IMR-90 (cell line): ENCODE measurements at regions not wholly inside any gene's neighbourhood (a gene's known extent, or its start where the extent isn't known, plus 50 kb on each side); places are given as distances from the start of the nearest gene placed in this dataset.

Experiments
- ATAC-seq: fragments of 200-7000 bp; cut with Tn5 transposase; 2 replicates; pipeline ENCODE4 v1.9.1; 2020; ENCODE audit warnings: low read depth, mild to moderate bottlenecking, moderate library complexity
- BruUV-seq: library from RNA; stranded (reverse); fragments of 400-500 nt; replicated peaks from 2 replicates; lab custom pipeline; 2021; lab: Mats Ljungman, UMichigan
- CTCF ChIA-PET: fragments of 300-600 bp; formaldehyde crosslinking; extraction: SDS; loops from one replicate; lab custom pipeline; 2021; ENCODE audit warnings: antibody characterized with exemption; lab: Yijun Ruan, JAX
- POLR2A ChIA-PET: fragments of 300-600 bp; sonication (Branson Sonifier 250); formaldehyde crosslinking; loops from one replicate; lab custom pipeline; 2022; ENCODE audit warnings: antibody characterized with exemption; ENCODE audit not compliant: unreplicated experiment; lab: Charles Lee
- DNase-seq: peaks from one replicate; pipeline ENCODE4 v3.0.0; 2013
- H2AFZ ChIP-seq: replicated peaks from 2 replicates; pipeline ENCODE3; 2013; ENCODE audit warnings: low read length, mild to moderate bottlenecking; ENCODE audit not compliant: poor library complexity
- H2AK5ac ChIP-seq: 2 replicates; pipeline ENCODE4 v1.6.1; 2013; ENCODE audit warnings: low read depth, low read length, inconsistent platforms
- H2AK9ac ChIP-seq: replicated peaks from 2 replicates; pipeline ENCODE3; 2013; ENCODE audit warnings: mild to moderate bottlenecking, low read depth, low read length, moderate library complexity; ENCODE audit not compliant: poor library complexity
- H2BK120ac ChIP-seq: 2 replicates; pipeline ENCODE4 v1.6.1; 2013; ENCODE audit warnings: low read depth, low read length, inconsistent platforms
- H2BK15ac ChIP-seq: 3 replicates; pipeline ENCODE4 v1.6.1; 2013; ENCODE audit warnings: low read depth, low read length, inconsistent platforms
- H2BK20ac ChIP-seq: 2 replicates; pipeline ENCODE4 v1.6.1; 2013; ENCODE audit warnings: low read depth, mild to moderate bottlenecking, inconsistent platforms, low read length, moderate library complexity
- H2BK5ac ChIP-seq: 2 replicates; pipeline ENCODE4 v1.6.1; 2013; ENCODE audit warnings: mild to moderate bottlenecking, low read depth, low read length, inconsistent platforms; ENCODE audit not compliant: poor library complexity, severe bottlenecking
- H3K14ac ChIP-seq: replicated peaks from 2 replicates; pipeline ENCODE4 v1.6.1; 2013; ENCODE audit warnings: low read depth, low read length, inconsistent platforms
- H3K18ac ChIP-seq: 2 replicates; pipeline ENCODE4 v1.6.1; 2013; ENCODE audit warnings: low read depth, low read length, control low read depth
- H3K23ac ChIP-seq: 2 replicates; pipeline ENCODE4 v1.6.1; 2013; ENCODE audit warnings: low read depth, low read length, inconsistent platforms
- H3K27ac ChIP-seq: 2 replicates; pipeline ENCODE4 v1.5.1; 2013; ENCODE audit warnings: mild to moderate bottlenecking, control low read depth, low read length; ENCODE audit not compliant: insufficient read depth
- H3K27me3 ChIP-seq: 2 replicates; pipeline ENCODE4 v1.6.1; 2013; ENCODE audit warnings: low read length; ENCODE audit not compliant: control insufficient read depth, insufficient read depth
- H3K36me3 ChIP-seq: 2 replicates; pipeline ENCODE4 v1.6.1; 2013; ENCODE audit warnings: low read length, mixed read lengths; ENCODE audit not compliant: control insufficient read depth, insufficient read depth
- H3K4ac ChIP-seq: 2 replicates; pipeline ENCODE4 v1.6.1; 2013; ENCODE audit warnings: low read depth, low read length, inconsistent platforms
- H3K4me1 ChIP-seq: 2 replicates; pipeline ENCODE4 v1.6.1; 2013; ENCODE audit warnings: low read length, mixed read lengths; ENCODE audit not compliant: control insufficient read depth, insufficient read depth
- H3K4me2 ChIP-seq: 2 replicates; pipeline ENCODE4 v1.6.1; 2013; ENCODE audit warnings: low read depth, mild to moderate bottlenecking, control low read depth, low read length, moderate library complexity
- H3K4me3 ChIP-seq: 2 replicates; pipeline ENCODE4 v1.5.1; 2013; ENCODE audit warnings: low read depth, mild to moderate bottlenecking, control low read depth, low read length, moderate library complexity; ENCODE audit not compliant: insufficient read depth
- H3K56ac ChIP-seq: 2 replicates; pipeline ENCODE4 v1.6.1; 2013; ENCODE audit warnings: low read length, inconsistent platforms; ENCODE audit not compliant: insufficient read depth; ENCODE audit errors: extremely low read depth
- H3K79me1 ChIP-seq, 2 experiments: 2 replicates each; pipeline ENCODE4 v1.6.1; 2013; ENCODE audit warnings: low read length in 2 of 2, inconsistent platforms in 1 of 2, low read depth in 1 of 2
- H3K9ac ChIP-seq: 2 replicates; pipeline ENCODE4 v1.6.1; 2013; ENCODE audit warnings: low read depth, low read length, control low read depth
- H3K9me1 ChIP-seq: 2 replicates; pipeline ENCODE4 v1.6.1; 2013; ENCODE audit warnings: low read length, inconsistent platforms; ENCODE audit not compliant: insufficient read depth
- H3K9me3 ChIP-seq: 2 replicates; pipeline ENCODE4 v1.6.1; 2013; ENCODE audit warnings: low read length; ENCODE audit not compliant: control insufficient read depth, insufficient read depth
- H4K20me1 ChIP-seq: 2 replicates; pipeline ENCODE4 v1.6.1; 2013; ENCODE audit warnings: low read length, inconsistent platforms; ENCODE audit not compliant: insufficient read depth
- H4K5ac ChIP-seq: 2 replicates; pipeline ENCODE4 v1.6.1; 2013; ENCODE audit warnings: mild to moderate bottlenecking, low read depth, low read length, control low read depth
- H4K8ac ChIP-seq, 2 experiments: 2 replicates each; pipeline ENCODE4 v1.6.1; 2013; ENCODE audit warnings: low read depth in 2 of 2, low read length in 2 of 2, control low read depth in 1 of 2, inconsistent platforms in 1 of 2
- H4K91ac ChIP-seq: 2 replicates; pipeline ENCODE4 v1.6.1; 2013; ENCODE audit warnings: low read depth, low read length, inconsistent platforms; ENCODE audit not compliant: insufficient read depth
- BHLHE40 ChIP-seq: fragments of 150-350 bp; IDR thresholded peaks from 2 replicates; pipeline ENCODE4 v1.6.1; 2016; ENCODE audit warnings: mild to moderate bottlenecking, low read depth, low read length
- CEBPB ChIP-seq: IDR thresholded peaks from 2 replicates; pipeline ENCODE4 v1.6.1; 2012; ENCODE audit warnings: low read depth, low read length, improper control_type of control experiment
- CHD1 ChIP-seq: IDR thresholded peaks from 2 replicates; pipeline ENCODE4 v1.6.1; 2012; ENCODE audit warnings: low read depth, low read length, improper control_type of control experiment
- CTCF ChIP-seq: conservative IDR thresholded peaks from 2 replicates; pipeline ENCODE4 v1.5.1; 2012; ENCODE audit warnings: mild to moderate bottlenecking, low read depth, low read length, improper control_type of control experiment
- FOS ChIP-seq: fragments of 150-350 bp; IDR thresholded peaks from 2 replicates; pipeline ENCODE4 v1.6.1; 2016; ENCODE audit warnings: low read depth, low read length
- MAZ ChIP-seq: IDR thresholded peaks from 2 replicates; pipeline ENCODE4 v1.6.1; 2012; ENCODE audit warnings: low read depth, mild to moderate bottlenecking, low read length, improper control_type of control experiment, moderate library complexity, borderline replicate concordance
- MXI1 ChIP-seq: IDR thresholded peaks from 2 replicates; pipeline ENCODE4 v1.6.1; 2012; ENCODE audit warnings: low read depth, mild to moderate bottlenecking, low read length, moderate library complexity, borderline replicate concordance
- NFE2L2 ChIP-seq: fragments of 150-350 bp; IDR thresholded peaks from 2 replicates; pipeline ENCODE4 v1.6.1; 2016; ENCODE audit warnings: low read depth, mild to moderate bottlenecking, low read length
- POLR2A ChIP-seq: IDR thresholded peaks from 2 replicates; pipeline ENCODE4 v1.6.1; 2012; ENCODE audit warnings: mild to moderate bottlenecking, low read depth, low read length
- RCOR1 ChIP-seq: IDR thresholded peaks from 2 replicates; pipeline ENCODE4 v1.6.1; 2012; ENCODE audit warnings: mild to moderate bottlenecking, low read length, improper control_type of control experiment; ENCODE audit not compliant: insufficient replicate concordance
- RFX5 ChIP-seq: IDR thresholded peaks from 2 replicates; pipeline ENCODE4 v1.8.0; 2012; ENCODE audit warnings: low read depth, mild to moderate bottlenecking, low read length, moderate library complexity
- SMC3 ChIP-seq: fragments of 150-350 bp; IDR thresholded peaks from 2 replicates; pipeline ENCODE4 v1.6.1; 2016; ENCODE audit warnings: low read depth, mild to moderate bottlenecking, antibody characterized with exemption, low read length, moderate library complexity
- WGBS, 2 experiments: methylation state at CpG; one replicate each; pipeline versions ENCODE4 v1.1.5 to v1.1.7; 2013; ENCODE audit warnings: missing lambda C conversion rate in 2 of 2; ENCODE audit not compliant: insufficient read length in 1 of 2; ENCODE audit errors: extremely low coverage in 2 of 2; 5-methylcytosine and 5-hydroxymethylcytosine counted together
- dilution Hi-C: fragments of 300-500 bp; cut with HindIII; formaldehyde crosslinking; loops from one replicate; pipeline ENCODE4 v1.14.3; 2018; ENCODE audit warnings: low sequenced_read_pairs; ENCODE audit not compliant: unreplicated experiment
- in situ Hi-C: fragments of 300-500 bp; cut with MboI; formaldehyde crosslinking; loops from 3 replicates; pipeline ENCODE4 v1.14.3; 2019; ENCODE audit warnings: low sequenced_read_pairs, inconsistent platforms, mixed read lengths
- intact Hi-C: fragments of 100-400 bp; cut with micrococcal nuclease; formaldehyde crosslinking; loops from 2 replicates; pipeline ENCODE4 v1.10.0; 2022
- TF ChIP-seq, protein P1 (sequence below): fragments of 150-350 bp; IDR thresholded peaks from 2 replicates; pipeline ENCODE4 v1.6.1; 2016; ENCODE audit warnings: low read depth, mild to moderate bottlenecking, low read length, moderate library complexity, borderline replicate concordance
- TF ChIP-seq, protein P2 (sequence below): fragments of 150-350 bp; IDR thresholded peaks from 2 replicates; pipeline ENCODE4 v1.6.1; 2017; ENCODE audit warnings: mild to moderate bottlenecking, antibody characterized with exemption, low read length, low read depth

DNA sequence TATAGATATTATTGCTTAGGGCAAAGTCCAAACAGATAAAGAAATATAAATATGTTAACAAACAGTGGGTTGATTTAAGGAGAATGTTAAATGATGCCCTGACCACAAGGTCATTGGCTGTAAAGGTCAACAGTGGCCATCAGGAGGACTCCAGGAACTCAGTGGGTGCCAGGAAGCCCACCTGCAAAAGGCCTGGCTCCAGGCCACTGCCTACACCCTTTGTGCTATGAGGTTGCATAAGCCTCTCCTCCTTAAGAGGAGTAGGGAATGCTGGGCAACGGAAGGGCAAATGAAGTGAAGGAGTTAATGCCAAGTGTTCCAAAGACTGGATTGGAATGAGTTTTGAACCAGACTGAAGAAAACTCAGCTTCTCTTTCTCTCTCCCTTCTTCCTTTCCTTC is 73.3 kb upstream of the ALX4 start:
- H2AK9ac ChIP-seq: no peak overlapping the region
- no peak overlapping the region for H2BK20ac ChIP-seq
- CTCF ChIA-PET: no interaction called here
- in situ Hi-C loops: no loop called here
- intact Hi-C loops: no loop called here
- no TSS peak for BruUV-seq
- H2AK5ac ChIP-seq: no peak overlapping the region
- WGBS, 2 experiments: no CpG with 5 or more reads among the region's 1 CpG
- H3K27me3 ChIP-seq: peaks cover 4% of the 10 kb centered on the region
- no peaks in the 10 kb centered on the region for H3K79me1 ChIP-seq
- no peak overlapping the region for H3K27ac ChIP-seq
- ATAC-seq (no peak), DNase-seq (no peak)
- H3K18ac ChIP-seq: no peak overlapping the region
- H4K20me1 ChIP-seq: no peaks in the 10 kb centered on the region
- no peak overlapping the region for H3K56ac ChIP-seq
- H3K14ac ChIP-seq: no peak overlapping the region
- no peaks in the 10 kb centered on the region for H3K36me3 ChIP-seq
- no peak for TF ChIP-seq POLR2A
- TF ChIP-seq CTCF: no peak
- no peak for TF ChIP-seq NFE2L2
- TF ChIP-seq, protein P1, sequence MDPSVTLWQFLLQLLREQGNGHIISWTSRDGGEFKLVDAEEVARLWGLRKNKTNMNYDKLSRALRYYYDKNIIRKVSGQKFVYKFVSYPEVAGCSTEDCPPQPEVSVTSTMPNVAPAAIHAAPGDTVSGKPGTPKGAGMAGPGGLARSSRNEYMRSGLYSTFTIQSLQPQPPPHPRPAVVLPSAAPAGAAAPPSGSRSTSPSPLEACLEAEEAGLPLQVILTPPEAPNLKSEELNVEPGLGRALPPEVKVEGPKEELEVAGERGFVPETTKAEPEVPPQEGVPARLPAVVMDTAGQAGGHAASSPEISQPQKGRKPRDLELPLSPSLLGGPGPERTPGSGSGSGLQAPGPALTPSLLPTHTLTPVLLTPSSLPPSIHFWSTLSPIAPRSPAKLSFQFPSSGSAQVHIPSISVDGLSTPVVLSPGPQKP: no peak
- no peak for TF ChIP-seq BHLHE40
- TF ChIP-seq, protein P2, sequence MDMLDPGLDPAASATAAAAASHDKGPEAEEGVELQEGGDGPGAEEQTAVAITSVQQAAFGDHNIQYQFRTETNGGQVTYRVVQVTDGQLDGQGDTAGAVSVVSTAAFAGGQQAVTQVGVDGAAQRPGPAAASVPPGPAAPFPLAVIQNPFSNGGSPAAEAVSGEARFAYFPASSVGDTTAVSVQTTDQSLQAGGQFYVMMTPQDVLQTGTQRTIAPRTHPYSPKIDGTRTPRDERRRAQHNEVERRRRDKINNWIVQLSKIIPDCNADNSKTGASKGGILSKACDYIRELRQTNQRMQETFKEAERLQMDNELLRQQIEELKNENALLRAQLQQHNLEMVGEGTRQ: no peak
- no peak for TF ChIP-seq SMC3
- TF ChIP-seq RFX5: no peak
- no peak for TF ChIP-seq CHD1
- no peak for TF ChIP-seq CEBPB
- TF ChIP-seq RCOR1: no peak
- TF ChIP-seq FOS: no peak
- no peak for TF ChIP-seq MAZ
- no peak for TF ChIP-seq MXI1
- no peaks in the 10 kb centered on the region for H3K9me1 ChIP-seq
- H3K4me3 ChIP-seq: no peak overlapping the region
- H3K4me2 ChIP-seq: no peak overlapping the region
- no peaks in the 10 kb centered on the region for H3K4me1 ChIP-seq
- H2BK120ac ChIP-seq: no peak overlapping the region
- H3K9ac ChIP-seq: no peak overlapping the region
- H2BK5ac ChIP-seq: no peak overlapping the region
- H4K8ac ChIP-seq: no peak overlapping the region
- H4K91ac ChIP-seq: no peak overlapping the region
- H4K5ac ChIP-seq: no peak overlapping the region
- dilution Hi-C loops: no loop called here
- POLR2A ChIA-PET: no interaction called here
- H3K9me3 ChIP-seq: no peaks in the 10 kb centered on the region
- H3K23ac ChIP-seq: no peak overlapping the region
- H3K4ac ChIP-seq: no peak overlapping the region
- H2BK15ac ChIP-seq: no peak overlapping the region
- no peak overlapping the region for H2AFZ ChIP-seq
